ENCODE measurements at regions not wholly inside any gene's neighbourhood (a gene's known extent, or its start where the extent isn't known, plus 50 kb on each side); places are given as distances from the start of the nearest gene placed in this dataset.

DNA sequence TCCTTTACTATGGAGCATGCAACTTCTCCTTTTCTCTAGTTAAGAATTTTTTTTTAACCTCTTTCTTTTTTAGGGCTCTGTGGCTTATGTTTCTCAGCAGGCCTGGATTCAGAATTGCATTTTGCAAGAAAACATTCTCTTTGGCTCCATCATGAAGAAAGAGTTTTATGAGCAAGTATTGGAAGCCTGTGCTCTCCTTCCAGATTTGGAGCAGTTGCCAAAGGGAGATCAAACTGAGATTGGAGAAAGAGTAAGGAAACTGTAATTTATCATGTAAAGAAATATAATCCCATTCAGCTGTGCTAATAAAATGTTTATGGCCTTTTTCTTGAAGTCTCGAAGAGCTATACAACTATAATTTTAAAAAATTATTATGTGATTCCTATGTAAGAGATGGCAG is 70.1 kb downstream of the HSPA13 start:
- H3K36me3 ChIP-seq (ENCODE audit: insufficient read depth in 1 of 2, low read depth in 1 of 2), result no peaks in the 10 kb centered on the region
- no peaks in the 10 kb centered on the region for H3K27me3 ChIP-seq (ENCODE audit: insufficient read depth in 3 of 3, low read length in 2 of 3)
- H3K4me3 ChIP-seq, result no peak overlapping the region
- no peaks in the 10 kb centered on the region for H3K9me3 ChIP-seq
- ATAC-seq, result no peak
- no peak overlapping the region for H3K27ac ChIP-seq
- H3K4me1 ChIP-seq, result no peaks in the 10 kb centered on the region
- TF ChIP-seq, protein P1, sequence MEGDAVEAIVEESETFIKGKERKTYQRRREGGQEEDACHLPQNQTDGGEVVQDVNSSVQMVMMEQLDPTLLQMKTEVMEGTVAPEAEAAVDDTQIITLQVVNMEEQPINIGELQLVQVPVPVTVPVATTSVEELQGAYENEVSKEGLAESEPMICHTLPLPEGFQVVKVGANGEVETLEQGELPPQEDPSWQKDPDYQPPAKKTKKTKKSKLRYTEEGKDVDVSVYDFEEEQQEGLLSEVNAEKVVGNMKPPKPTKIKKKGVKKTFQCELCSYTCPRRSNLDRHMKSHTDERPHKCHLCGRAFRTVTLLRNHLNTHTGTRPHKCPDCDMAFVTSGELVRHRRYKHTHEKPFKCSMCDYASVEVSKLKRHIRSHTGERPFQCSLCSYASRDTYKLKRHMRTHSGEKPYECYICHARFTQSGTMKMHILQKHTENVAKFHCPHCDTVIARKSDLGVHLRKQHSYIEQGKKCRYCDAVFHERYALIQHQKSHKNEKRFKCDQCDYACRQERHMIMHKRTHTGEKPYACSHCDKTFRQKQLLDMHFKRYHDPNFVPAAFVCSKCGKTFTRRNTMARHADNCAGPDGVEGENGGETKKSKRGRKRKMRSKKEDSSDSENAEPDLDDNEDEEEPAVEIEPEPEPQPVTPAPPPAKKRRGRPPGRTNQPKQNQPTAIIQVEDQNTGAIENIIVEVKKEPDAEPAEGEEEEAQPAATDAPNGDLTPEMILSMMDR (IDR thresholded peaks at IDR 0.05), result no peak
- no peak for DNase-seq
- intact Hi-C loops (cut with DNase I), result no loop called here
- WGBS, 3 donors, result 12 to 33% (median 23%) methylated on average over 1 of the region's 1 CpG

DNA sequence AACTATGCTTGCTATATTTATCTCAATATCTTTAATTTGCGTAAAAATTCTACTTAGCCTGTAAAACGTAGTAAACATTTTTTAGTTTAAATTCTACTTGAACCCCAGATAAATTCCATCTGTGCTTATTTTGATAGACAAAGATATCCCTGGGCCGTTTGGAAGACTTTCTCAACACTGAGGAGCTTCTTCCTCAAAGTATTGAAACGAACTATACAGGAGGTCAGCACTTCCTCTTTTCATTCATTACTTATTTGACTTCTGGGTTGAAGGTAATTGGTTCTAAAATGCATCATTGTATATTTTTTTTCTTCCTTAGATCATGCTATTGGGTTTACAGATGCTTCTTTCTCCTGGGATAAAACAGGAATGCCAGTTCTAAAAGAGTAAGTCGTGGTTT is 74.7 kb downstream of the HSPA13 start:
- WGBS, 3 donors, result 55 to 61% (median 60%) methylated on average over 5 of the region's 5 CpGs
- intact Hi-C loops (cut with DNase I), result no loop called here
- ATAC-seq (no peak), DNase-seq (no peak)
- H3K4me1 ChIP-seq, result no peaks in the 10 kb centered on the region
- no peaks in the 10 kb centered on the region for H3K36me3 ChIP-seq (ENCODE audit: insufficient read depth in 1 of 2, low read depth in 1 of 2)
- H3K27me3 ChIP-seq (ENCODE audit: insufficient read depth in 3 of 3, low read length in 2 of 3), result no peaks in the 10 kb centered on the region
- TF ChIP-seq, protein P1 (IDR thresholded peaks at IDR 0.05), result no peak
- H3K27ac ChIP-seq, result no peak overlapping the region
- H3K9me3 ChIP-seq, result no peaks in the 10 kb centered on the region
- H3K4me3 ChIP-seq, result no peak overlapping the region

DNA sequence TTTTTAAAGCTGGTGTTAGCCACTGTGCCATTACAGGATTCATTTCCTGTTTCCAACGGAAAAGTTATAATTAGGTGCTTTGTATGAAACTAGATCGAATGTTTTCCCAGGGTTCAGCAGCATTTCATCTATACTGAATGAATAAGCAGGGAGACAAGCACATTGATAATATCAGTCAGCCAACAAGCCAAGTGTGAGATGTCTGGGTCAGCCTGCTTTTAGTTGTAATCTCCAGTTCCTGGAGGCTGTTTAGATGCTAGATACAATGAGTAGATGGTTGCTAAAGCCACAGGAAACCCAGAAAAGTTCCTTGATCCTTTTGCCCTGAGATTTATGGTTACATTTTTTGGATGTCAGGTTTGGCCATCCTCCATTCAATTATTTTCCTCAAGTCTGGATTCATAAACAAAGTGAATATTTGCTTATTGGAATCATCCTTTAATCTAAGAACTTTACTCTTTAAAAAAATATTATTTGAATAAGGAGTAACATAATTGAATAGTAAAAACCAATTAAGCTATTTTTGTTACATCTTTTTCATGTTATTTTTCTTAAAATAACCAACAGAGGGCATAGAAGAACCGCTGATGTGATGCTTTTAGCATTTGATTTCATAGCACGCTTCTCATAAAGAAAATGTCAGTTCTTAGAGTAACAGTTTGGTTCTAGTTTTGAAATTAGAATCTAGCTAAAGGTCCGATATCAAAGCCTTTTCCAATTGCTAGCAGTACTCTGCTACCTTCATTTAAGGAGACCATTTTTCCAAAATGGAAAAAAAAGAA is 76.6 kb downstream of the HSPA13 start:
- ATAC-seq, result no peak
- H3K4me1 ChIP-seq, result no peaks in the 10 kb centered on the region
- H3K4me3 ChIP-seq, result no peak overlapping the region
- 34 to 42% (median 37%) methylated on average over 5 of the region's 5 CpGs for WGBS, 3 donors
- no peak overlapping the region for H3K27ac ChIP-seq
- H3K36me3 ChIP-seq (ENCODE audit: insufficient read depth in 1 of 2, low read depth in 1 of 2), result no peaks in the 10 kb centered on the region
- TF ChIP-seq, protein P1 (IDR thresholded peaks at IDR 0.05), result peak; percentile 16
- no peaks in the 10 kb centered on the region for H3K9me3 ChIP-seq
- H3K27me3 ChIP-seq (ENCODE audit: insufficient read depth in 3 of 3, low read length in 2 of 3), result no peaks in the 10 kb centered on the region
- DNase-seq, result no peak
- intact Hi-C loops (cut with DNase I), result no loop called here

DNA sequence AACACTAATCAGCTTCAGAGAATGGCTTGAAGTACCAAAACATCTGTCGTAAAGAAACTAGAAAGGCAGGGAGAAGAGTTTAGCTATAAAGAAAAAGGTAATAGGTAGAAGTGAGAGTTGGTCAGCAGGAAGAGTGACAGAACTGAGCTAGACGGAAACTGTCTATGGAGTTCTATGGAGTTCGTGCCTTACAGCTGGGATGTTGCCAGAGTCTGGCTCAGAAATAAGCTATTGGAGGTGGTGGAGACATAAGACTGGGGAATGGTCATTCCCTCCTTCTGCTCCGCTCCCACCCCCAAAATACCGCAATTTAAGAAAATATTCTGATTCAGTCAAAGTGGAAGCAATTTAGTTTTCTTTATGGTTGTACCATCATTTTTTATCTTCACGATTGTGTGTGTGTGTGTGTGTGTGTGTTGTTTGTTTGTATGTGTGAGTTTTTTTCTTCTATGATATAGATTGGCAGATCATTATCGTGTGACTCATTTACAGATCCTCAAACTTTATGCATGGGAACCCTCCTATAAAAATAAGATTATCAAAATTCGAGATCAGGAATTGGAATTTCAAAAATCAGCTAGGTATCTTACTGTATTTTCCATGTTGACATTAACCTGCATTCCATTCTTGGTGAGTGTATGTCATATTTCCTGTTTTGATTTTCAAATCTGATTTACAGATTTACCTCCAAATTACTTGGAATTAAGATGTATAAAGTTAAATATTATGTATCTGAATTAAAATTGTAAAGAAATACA is 79.0 kb downstream of the HSPA13 start:
- Histone ChIP-seq H3K27me3 (ENCODE audit: insufficient read depth in 3 of 3, low read length in 2 of 3) (no peaks in the 10 kb centered on the region), H3K9me3 (no peaks in the 10 kb centered on the region), H3K4me1 (no peaks in the 10 kb centered on the region), H3K36me3 (ENCODE audit: insufficient read depth in 1 of 2, low read depth in 1 of 2) (no peaks in the 10 kb centered on the region), H3K4me3 (no peak overlapping the region), H3K27ac (no peak overlapping the region)
- ATAC-seq (no peak), DNase-seq (no peak)
- 68 to 79% (median 79%) methylated on average over 8 of the region's 8 CpGs for WGBS, 3 donors
- TF ChIP-seq, protein P1 (IDR thresholded peaks at IDR 0.05), result no peak
- intact Hi-C loops (cut with DNase I), result no loop called here

Measured in psoas muscle (tissue), 7 donors.